Osteoblast (primary cell): ENCODE measurements at regions not wholly inside any gene's neighbourhood (a gene's known extent, or its start where the extent isn't known, plus 50 kb on each side); places are given as distances from the start of the nearest gene placed in this dataset.

ENCODE experiments used
- DNase-seq: peaks from one replicate; pipeline ENCODE4 v3.0.0; 2011; ENCODE audit warnings: low spot score, mixed read lengths; ENCODE audit not compliant: insufficient read length; ENCODE audit errors: missing footprints
- H2AFZ ChIP-seq: 2 replicates; pipeline ENCODE4 v1.6.0; 2011; ENCODE audit warnings: mild to moderate bottlenecking, low read length
- H3K27ac ChIP-seq: 2 replicates; pipeline ENCODE4 v1.5.1; 2011; ENCODE audit warnings: mild to moderate bottlenecking, low read depth, low read length, moderate library complexity
- H3K27me3 ChIP-seq: 2 replicates; pipeline ENCODE4 v1.6.0; 2012; ENCODE audit warnings: mild to moderate bottlenecking, control low read depth, inconsistent platforms, low read length, moderate library complexity; ENCODE audit not compliant: insufficient read depth
- H3K36me3 ChIP-seq: 2 replicates; pipeline ENCODE4 v1.5.1; 2011; ENCODE audit warnings: mild to moderate bottlenecking, low read length, control low read depth, moderate library complexity; ENCODE audit not compliant: insufficient read depth
- H3K4me1 ChIP-seq: 2 replicates; pipeline ENCODE4 v1.5.1; 2011; ENCODE audit warnings: mild to moderate bottlenecking, low read length, control low read depth, moderate library complexity; ENCODE audit not compliant: insufficient read depth
- H3K4me2 ChIP-seq: 2 replicates; pipeline ENCODE4 v1.6.0; 2011; ENCODE audit warnings: mild to moderate bottlenecking, low read length; ENCODE audit not compliant: insufficient read depth
- H3K4me3 ChIP-seq: fragments of 200-600 bp; sonication (generic); 3 replicates; pipeline ENCODE4 v1.5.1; 2012; ENCODE audit warnings: mild to moderate bottlenecking, low read length, inconsistent platforms; ENCODE audit not compliant: insufficient read depth
- H3K79me2 ChIP-seq: 2 replicates; pipeline ENCODE4 v1.6.0; 2012; ENCODE audit warnings: mild to moderate bottlenecking, low read length, control low read depth, inconsistent platforms; ENCODE audit not compliant: insufficient read depth
- H3K9me3 ChIP-seq: 2 replicates; pipeline ENCODE4 v1.5.1; 2011; ENCODE audit warnings: low read depth, low read length, control low read depth
- H4K20me1 ChIP-seq: 2 replicates; pipeline ENCODE4 v1.6.0; 2012; ENCODE audit warnings: mild to moderate bottlenecking, low read length, control low read depth; ENCODE audit not compliant: insufficient read depth
- TF ChIP-seq, protein P1 (sequence below): IDR thresholded peaks from 2 replicates; pipeline ENCODE4 v1.5.1; 2011; ENCODE audit warnings: mild to moderate bottlenecking, low read depth, low read length, moderate library complexity; ENCODE audit errors: extremely low read depth

DNA sequence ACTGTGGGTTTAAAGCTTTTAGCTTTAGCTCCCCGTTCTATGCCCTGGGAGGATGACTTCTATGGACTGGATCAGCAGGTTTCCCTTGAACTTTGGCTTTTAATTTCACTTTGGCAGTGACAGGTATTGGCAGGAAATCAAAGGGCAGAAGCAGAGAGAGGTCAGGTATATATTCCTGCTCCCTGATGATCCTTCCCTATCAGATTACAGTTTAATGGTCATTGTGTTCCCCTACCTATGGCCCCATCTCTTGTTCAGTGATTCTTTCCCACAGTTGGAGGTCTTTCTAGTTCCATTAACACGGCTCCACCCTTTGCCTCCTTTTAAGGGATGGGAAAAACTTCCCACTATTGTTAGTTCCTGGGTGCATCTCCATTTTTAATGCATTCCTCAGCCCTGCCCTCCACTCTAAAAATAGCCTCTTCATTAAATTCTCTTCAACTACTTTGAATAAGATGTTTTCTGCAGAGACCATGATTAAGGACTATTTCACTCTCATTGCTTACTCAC lies 107.8 kb upstream of the TMEM47 start:
- H3K27ac ChIP-seq = no peak overlapping the region
- H2AFZ ChIP-seq = no peak overlapping the region
- no peak overlapping the region for H3K4me2 ChIP-seq
- H3K79me2 ChIP-seq = no peaks in the 10 kb centered on the region
- no peak overlapping the region for H3K4me3 ChIP-seq
- no peaks in the 10 kb centered on the region for H3K9me3 ChIP-seq
- H4K20me1 ChIP-seq = no peaks in the 10 kb centered on the region
- H3K4me1 ChIP-seq = no peaks in the 10 kb centered on the region
- H3K36me3 ChIP-seq = no peaks in the 10 kb centered on the region
- no peaks in the 10 kb centered on the region for H3K27me3 ChIP-seq
- TF ChIP-seq, protein P1, sequence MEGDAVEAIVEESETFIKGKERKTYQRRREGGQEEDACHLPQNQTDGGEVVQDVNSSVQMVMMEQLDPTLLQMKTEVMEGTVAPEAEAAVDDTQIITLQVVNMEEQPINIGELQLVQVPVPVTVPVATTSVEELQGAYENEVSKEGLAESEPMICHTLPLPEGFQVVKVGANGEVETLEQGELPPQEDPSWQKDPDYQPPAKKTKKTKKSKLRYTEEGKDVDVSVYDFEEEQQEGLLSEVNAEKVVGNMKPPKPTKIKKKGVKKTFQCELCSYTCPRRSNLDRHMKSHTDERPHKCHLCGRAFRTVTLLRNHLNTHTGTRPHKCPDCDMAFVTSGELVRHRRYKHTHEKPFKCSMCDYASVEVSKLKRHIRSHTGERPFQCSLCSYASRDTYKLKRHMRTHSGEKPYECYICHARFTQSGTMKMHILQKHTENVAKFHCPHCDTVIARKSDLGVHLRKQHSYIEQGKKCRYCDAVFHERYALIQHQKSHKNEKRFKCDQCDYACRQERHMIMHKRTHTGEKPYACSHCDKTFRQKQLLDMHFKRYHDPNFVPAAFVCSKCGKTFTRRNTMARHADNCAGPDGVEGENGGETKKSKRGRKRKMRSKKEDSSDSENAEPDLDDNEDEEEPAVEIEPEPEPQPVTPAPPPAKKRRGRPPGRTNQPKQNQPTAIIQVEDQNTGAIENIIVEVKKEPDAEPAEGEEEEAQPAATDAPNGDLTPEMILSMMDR = no peak
- DNase-seq = no peak

DNA sequence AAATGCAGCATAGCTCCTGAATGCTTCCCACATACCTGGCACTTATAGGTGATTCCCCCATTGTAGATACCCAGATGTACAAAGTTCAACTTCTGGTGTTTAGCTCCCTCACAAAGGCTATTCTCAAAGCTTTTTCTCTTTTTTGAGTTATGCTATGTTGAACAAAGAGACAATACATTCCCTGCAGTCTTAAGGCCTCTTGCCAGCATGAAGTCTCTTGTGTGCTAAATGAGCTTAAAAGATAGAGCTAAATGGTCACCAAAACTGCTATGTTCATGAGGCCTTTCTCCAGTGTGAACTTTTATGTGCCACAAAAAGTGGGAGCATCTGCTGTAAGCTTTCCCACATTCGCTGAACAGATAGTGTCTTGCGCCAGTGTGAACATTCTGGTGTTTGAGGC lies 111.2 kb upstream of the TMEM47 start:
- no peak overlapping the region for H3K27ac ChIP-seq
- TF ChIP-seq, protein P1 = no peak

DNA sequence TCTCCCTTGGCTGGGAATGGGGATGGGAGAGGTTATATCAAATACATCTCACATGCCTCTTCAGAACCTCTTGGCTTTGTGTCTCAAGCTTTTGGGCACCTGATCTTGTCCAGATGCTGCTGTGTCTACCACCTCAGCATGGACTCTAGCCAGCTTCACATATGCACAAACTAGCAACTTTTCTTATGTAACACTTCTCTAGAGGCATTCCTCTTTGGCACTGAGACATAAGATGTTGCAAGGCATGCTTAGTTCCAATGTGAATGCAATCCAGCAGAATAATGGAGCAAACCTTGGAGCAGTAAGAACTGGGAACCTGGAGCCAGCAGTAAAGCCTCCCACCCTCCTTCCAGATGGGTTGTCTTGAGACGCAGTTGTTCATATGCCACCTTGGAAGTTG lies 113.4 kb upstream of the TMEM47 start:
- no peaks in the 10 kb centered on the region for H4K20me1 ChIP-seq
- no peaks in the 10 kb centered on the region for H3K9me3 ChIP-seq
- no peak overlapping the region for H3K4me2 ChIP-seq
- no peaks in the 10 kb centered on the region for H3K4me1 ChIP-seq
- no peak for DNase-seq
- no peak overlapping the region for H3K4me3 ChIP-seq
- TF ChIP-seq, protein P1 = no peak
- no peak overlapping the region for H2AFZ ChIP-seq
- H3K79me2 ChIP-seq = no peaks in the 10 kb centered on the region
- H3K27ac ChIP-seq = no peak overlapping the region
- no peaks in the 10 kb centered on the region for H3K27me3 ChIP-seq
- H3K36me3 ChIP-seq = no peaks in the 10 kb centered on the region

More for the DNA sequence above, 111.2 kb upstream of the TMEM47 start:
- no peaks in the 10 kb centered on the region for H3K36me3 ChIP-seq
- no peak overlapping the region for H2AFZ ChIP-seq
- H3K4me3 ChIP-seq = no peak overlapping the region
- no peaks in the 10 kb centered on the region for H4K20me1 ChIP-seq
- no peaks in the 10 kb centered on the region for H3K27me3 ChIP-seq
- no peaks in the 10 kb centered on the region for H3K9me3 ChIP-seq
- no peak overlapping the region for H3K4me2 ChIP-seq
- H3K79me2 ChIP-seq = no peaks in the 10 kb centered on the region
- no peaks in the 10 kb centered on the region for H3K4me1 ChIP-seq
- DNase-seq = no peak

DNA sequence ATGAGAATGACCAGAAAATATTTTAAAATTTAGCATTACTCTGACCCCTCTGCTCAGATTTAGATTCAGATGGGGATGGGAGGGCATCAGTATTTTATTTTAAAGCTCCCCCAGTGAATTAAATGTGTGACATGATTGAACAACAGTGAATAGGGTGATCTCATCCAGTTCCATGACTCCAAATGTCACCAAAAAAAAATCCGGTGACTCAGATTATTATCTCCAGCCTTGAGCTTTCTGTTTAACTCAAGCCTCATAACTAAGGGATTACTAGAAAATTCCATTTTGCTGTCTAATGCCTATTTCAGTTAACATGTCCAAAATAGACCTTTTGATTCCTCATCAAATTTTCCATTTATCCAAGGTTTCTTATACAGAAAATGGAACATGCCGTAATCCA lies 121.8 kb upstream of the TMEM47 start:
- Histone ChIP-seq H3K27me3 (no peaks in the 10 kb centered on the region), H4K20me1 (no peaks in the 10 kb centered on the region), H3K79me2 (no peaks in the 10 kb centered on the region), H3K4me1 (peaks cover 12% of the 10 kb centered on the region), H3K36me3 (no peaks in the 10 kb centered on the region), H3K4me2 (no peak overlapping the region), H3K27ac (peak overlapping the region; percentile 63), H3K4me3 (no peak overlapping the region), H2AFZ (peak overlapping the region; percentile 60), H3K9me3 (no peaks in the 10 kb centered on the region)
- peak; percentile 64 for DNase-seq
- TF ChIP-seq, protein P1 = no peak
